Smooth muscle cell (in vitro differentiated cells): ENCODE measurements at regions not wholly inside any gene's neighbourhood (a gene's known extent, or its start where the extent isn't known, plus 50 kb on each side); places are given as distances from the start of the nearest gene placed in this dataset.

Source experiments
- DNase-seq: peaks from one replicate; lab custom pipeline; 2025; ENCODE audit not compliant: unreplicated experiment; lab: John Stamatoyannopoulos, UW
- H2AFZ ChIP-seq: fragments of 200-600 bp; sonication (generic); 2 replicates; pipeline ENCODE4 v1.6.0; 2016; ENCODE audit warnings: antibody characterized with exemption, low read depth, mild to moderate bottlenecking
- H3F3A ChIP-seq: fragments of 200-600 bp; sonication (generic); 2 replicates; pipeline ENCODE4 v1.6.0; 2017; ENCODE audit warnings: antibody characterized with exemption, low read depth
- H3K27ac ChIP-seq: fragments of 200-600 bp; sonication (generic); 2 replicates; pipeline ENCODE4 v1.5.1; 2016; ENCODE audit warnings: low read depth, mild to moderate bottlenecking
- H3K27me3 ChIP-seq: fragments of 200-600 bp; sonication (generic); 2 replicates; pipeline ENCODE4 v1.6.1; 2016; ENCODE audit warnings: low read depth, mild to moderate bottlenecking
- H3K36me3 ChIP-seq: fragments of 200-600 bp; sonication (generic); 2 replicates; pipeline ENCODE4 v1.5.1; 2016; ENCODE audit warnings: low read depth
- H3K4me1 ChIP-seq: fragments of 200-600 bp; sonication (generic); 2 replicates; pipeline ENCODE4 v1.5.1; 2016; ENCODE audit warnings: low read depth
- H3K4me2 ChIP-seq: fragments of 200-600 bp; sonication (generic); 2 replicates; pipeline ENCODE4 v1.6.0; 2016; ENCODE audit warnings: mild to moderate bottlenecking
- H3K4me3 ChIP-seq: fragments of 200-600 bp; sonication (generic); 2 replicates; pipeline ENCODE4 v1.5.1; 2016; ENCODE audit warnings: mild to moderate bottlenecking
- H3K79me2 ChIP-seq: fragments of 200-600 bp; sonication (generic); 2 replicates; pipeline ENCODE4 v1.6.0; 2016; ENCODE audit warnings: low read depth, mild to moderate bottlenecking
- H3K9ac ChIP-seq: fragments of 200-600 bp; sonication (generic); 2 replicates; pipeline ENCODE4 v1.6.0; 2016; ENCODE audit warnings: low read depth
- H3K9me3 ChIP-seq: fragments of 200-600 bp; sonication (generic); replicated peaks from 2 replicates; pipeline ENCODE4 v1.5.1; 2016; ENCODE audit warnings: low read depth
- H4K20me1 ChIP-seq: fragments of 200-600 bp; sonication (generic); 2 replicates; pipeline ENCODE4 v1.6.0; 2016; ENCODE audit warnings: low read depth
- CTCF ChIP-seq: fragments of 200-600 bp; sonication (generic); IDR thresholded peaks from 2 replicates; pipeline ENCODE4 v1.5.1; 2017; ENCODE audit warnings: borderline replicate concordance, mild to moderate bottlenecking, antibody characterized with exemption; ENCODE audit not compliant: insufficient read depth, poor library complexity, severe bottlenecking
- WGBS: methylation state at CpG from one replicate; pipeline ENCODE4 v1.1.7; 2016; ENCODE audit warnings: low lambda C conversion rate; 5-methylcytosine and 5-hydroxymethylcytosine counted together

DNA sequence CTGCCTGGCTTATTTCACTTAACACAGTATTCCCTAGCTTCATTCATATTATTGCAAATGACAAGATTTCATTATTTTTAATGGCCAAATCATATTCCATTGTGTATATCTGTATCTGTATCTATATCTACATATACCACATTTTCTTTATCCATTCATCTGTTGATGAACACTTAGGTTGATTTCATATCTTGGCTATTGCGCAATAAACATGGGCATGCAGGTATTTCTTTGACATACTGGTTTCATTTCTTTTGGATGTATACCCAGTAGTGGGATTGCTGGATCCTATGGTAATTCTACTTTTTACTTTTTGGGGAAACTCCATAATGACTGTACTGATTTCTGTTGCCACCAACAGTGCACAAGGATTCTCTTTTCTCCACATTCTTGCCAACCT lies 68.9 kb upstream of the CREB5 start:
- no peak for DNase-seq
- Histone ChIP-seq H3F3A (no peaks in the 10 kb centered on the region), H3K4me3 (no peak overlapping the region), H2AFZ (no peak overlapping the region), H3K4me1 (no peaks in the 10 kb centered on the region), H3K9ac (no peak overlapping the region), H3K36me3 (no peaks in the 10 kb centered on the region), H4K20me1 (no peaks in the 10 kb centered on the region), H3K4me2 (no peak overlapping the region), H3K27me3 (no peaks in the 10 kb centered on the region), H3K27ac (no peak overlapping the region), H3K79me2 (no peaks in the 10 kb centered on the region), H3K9me3 (no peaks in the 10 kb centered on the region)
- no peak for TF ChIP-seq CTCF
- 97% methylated on average over 1 of the region's 1 CpG for WGBS

- Histone ChIP-seq H3K79me2 (no peaks in the 10 kb centered on the region), H3K9ac (no peak overlapping the region), H3K4me2 (no peak overlapping the region), H3K9me3 (no peaks in the 10 kb centered on the region), H3K4me1 (no peaks in the 10 kb centered on the region), H3K4me3 (no peak overlapping the region), H3K27me3 (peaks cover 5% of the 10 kb centered on the region), H4K20me1 (no peaks in the 10 kb centered on the region), H3K36me3 (no peaks in the 10 kb centered on the region), H2AFZ (no peak overlapping the region), H3F3A (no peaks in the 10 kb centered on the region), H3K27ac (no peak overlapping the region)
- WGBS = 59% methylated on average over 1 of the region's 1 CpG
- TF ChIP-seq CTCF = no peak
- no peak for DNase-seq
Measured at GRCh38 chr7:28346256-28346655, 66.1 kb upstream of the CREB5 start.

DNA sequence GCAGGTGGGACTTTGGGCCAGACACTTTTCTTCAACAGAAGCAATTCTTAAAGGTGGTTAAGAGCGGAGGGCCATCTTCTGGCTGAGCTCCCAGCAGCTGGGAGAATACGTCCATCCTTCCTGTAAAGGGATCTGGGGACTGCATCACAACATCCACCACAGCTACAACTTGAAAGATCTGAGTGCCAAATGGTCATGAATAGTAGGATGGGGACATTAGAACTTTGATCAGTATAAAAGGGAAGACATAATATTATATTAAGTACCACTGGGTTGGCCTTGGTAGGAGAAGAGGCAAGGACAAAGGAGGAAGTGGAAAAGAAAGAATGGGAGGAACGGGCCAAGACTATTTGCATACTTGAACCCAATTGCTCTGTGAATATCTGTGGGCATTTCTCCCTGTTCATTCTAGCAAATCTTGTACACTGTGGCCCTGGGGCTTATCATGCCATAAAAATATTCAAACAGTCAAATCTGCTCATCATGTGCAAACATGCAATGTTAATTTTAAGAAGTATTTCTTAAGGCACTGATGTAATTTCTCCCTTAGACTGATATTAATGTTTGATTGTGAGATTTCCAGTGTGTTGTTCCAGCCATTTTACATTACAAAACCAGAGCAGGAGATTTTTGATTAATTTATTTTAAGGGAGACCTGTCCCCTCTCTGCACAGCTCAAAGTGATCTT lies 65.5 kb upstream of the CREB5 start:
- H3K4me2 ChIP-seq = no peak overlapping the region
- no peaks in the 10 kb centered on the region for H3K79me2 ChIP-seq
- H3K36me3 ChIP-seq = no peaks in the 10 kb centered on the region
- no peak overlapping the region for H3K9ac ChIP-seq
- no peaks in the 10 kb centered on the region for H3K9me3 ChIP-seq
- H3F3A ChIP-seq = no peaks in the 10 kb centered on the region
- TF ChIP-seq CTCF = no peak
- no peaks in the 10 kb centered on the region for H3K4me1 ChIP-seq
- H2AFZ ChIP-seq = no peak overlapping the region
- no peaks in the 10 kb centered on the region for H4K20me1 ChIP-seq
- 96% methylated on average over 3 of the region's 3 CpGs for WGBS
- no peak overlapping the region for H3K4me3 ChIP-seq
- H3K27me3 ChIP-seq = peaks cover 5% of the 10 kb centered on the region
- DNase-seq = no peak
- no peak overlapping the region for H3K27ac ChIP-seq

DNA sequence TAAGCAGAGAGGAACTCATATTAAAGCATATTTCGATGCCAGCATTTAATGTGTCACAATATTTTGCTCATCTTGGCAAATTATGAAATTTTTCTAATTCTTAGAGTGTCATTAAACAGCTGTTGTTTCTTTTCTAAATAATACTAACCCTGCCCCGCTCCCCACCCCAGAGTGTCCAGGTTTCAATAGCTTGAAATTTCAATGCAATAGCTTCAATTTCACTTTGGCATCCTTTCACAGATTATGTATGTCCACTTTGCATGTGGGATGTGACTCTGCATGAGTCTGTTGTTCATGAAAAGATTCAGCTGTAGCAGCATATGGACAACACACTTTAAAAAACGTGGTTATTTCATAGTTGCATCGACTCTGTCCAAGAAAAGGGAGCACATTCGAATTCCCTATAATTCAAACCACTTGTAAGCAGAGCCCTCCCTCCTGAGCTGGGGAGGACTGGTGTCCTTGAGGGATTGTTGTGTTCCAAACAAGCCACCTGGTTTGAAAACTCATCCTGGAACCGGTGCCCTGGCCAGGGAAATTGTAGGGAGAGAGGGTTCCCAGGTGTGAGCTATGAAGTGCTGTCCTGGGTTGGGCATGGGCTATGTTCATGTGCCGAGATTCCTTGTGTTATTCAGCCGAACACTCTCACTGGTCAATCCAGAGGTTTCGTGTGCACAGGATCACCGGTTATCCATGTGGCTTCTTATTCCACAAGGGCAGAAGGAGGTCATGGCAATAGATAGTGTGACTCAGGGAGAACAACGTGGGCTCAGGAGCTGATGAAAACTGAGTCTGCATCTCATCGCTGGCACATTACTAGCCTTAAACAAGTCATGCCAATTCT lies 64.6 kb upstream of the CREB5 start:
- Histone ChIP-seq H3K9ac (no peak overlapping the region), H3K9me3 (no peaks in the 10 kb centered on the region), H3K4me3 (no peak overlapping the region), H3K27ac (no peak overlapping the region), H2AFZ (no peak overlapping the region), H3K27me3 (peaks cover 5% of the 10 kb centered on the region), H3K79me2 (no peaks in the 10 kb centered on the region), H3K4me2 (no peak overlapping the region), H3K4me1 (no peaks in the 10 kb centered on the region), H4K20me1 (no peaks in the 10 kb centered on the region), H3F3A (no peaks in the 10 kb centered on the region), H3K36me3 (no peaks in the 10 kb centered on the region)
- TF ChIP-seq CTCF = no peak
- DNase-seq = no peak
- WGBS = 71% methylated on average over 12 of the region's 12 CpGs
